OCI-LY3 (cell line): ENCODE measurements at regions not wholly inside any gene's neighbourhood (a gene's known extent, or its start where the extent isn't known, plus 50 kb on each side); places are given as distances from the start of the nearest gene placed in this dataset.

Experiments used
- CTCF ChIP-seq: fragments of 200-600, 300-600 bp; sonication (generic); IDR thresholded peaks from 2 replicates; pipeline ENCODE4 v1.5.1; 2014; ENCODE audit warnings: antibody characterized with exemption, low read length, low read depth
- EZH2phosphoT487 ChIP-seq: fragments of 200-600 bp; shearing (Covaris generic); IDR thresholded peaks from 2 replicates; pipeline ENCODE4 v1.6.1; 2018; ENCODE audit warnings: antibody characterized with exemption, mixed run types, low read depth

GRCh38 chr3:126285369-126285768, 71.8 kb downstream of the KLF15 start:
- no peak for TF ChIP-seq CTCF
- no peak for TF ChIP-seq EZH2phosphoT487
